Endothelial cell of umbilical vein (primary cell): ENCODE measurements at regions not wholly inside any gene's neighbourhood (a gene's known extent, or its start where the extent isn't known, plus 50 kb on each side); places are given as distances from the start of the nearest gene placed in this dataset.

Source experiments
- BruUV-seq: library from RNA; stranded (reverse); fragments of 400-500 nt; replicated peaks from 2 replicates; lab custom pipeline; 2021; lab: Mats Ljungman, UMichigan
- CTCF ChIA-PET: fragments of 300-600, 350-600 bp; sonication (Branson Sonifier 250); formaldehyde crosslinking; loops from one replicate; lab custom pipeline; 2021; ENCODE audit warnings: antibody characterized with exemption, inconsistent platforms; lab: Charles Lee
- POLR2A ChIA-PET: fragments of 300-600, 350-600 bp; sonication (Branson Sonifier 250); formaldehyde crosslinking; loops from one replicate; lab custom pipeline; 2021; ENCODE audit warnings: antibody characterized with exemption, inconsistent platforms; lab: Charles Lee
- DNase-seq: peaks from one replicate; pipeline ENCODE4 v3.0.0-alpha.2; 2011; ENCODE audit warnings: low read depth, low spot score
- FAIRE-seq: peaks from 2 replicates; lab custom pipeline; 2011; peaks lifted over from hg19 to GRCh38; lab: Jason Lieb, UNC
- H2AFZ ChIP-seq: 2 replicates; pipeline ENCODE4 v1.6.0; 2012; ENCODE audit warnings: low read depth, low read length, control low read depth, inconsistent platforms
- H3K27ac ChIP-seq: 2 replicates; pipeline ENCODE4 v1.5.1; 2011; ENCODE audit warnings: low read depth, mild to moderate bottlenecking, control low read depth, low read length, moderate library complexity; ENCODE audit not compliant: insufficient read depth
- H3K27me3 ChIP-seq, 2 experiments: 2 replicates each; pipeline versions ENCODE4 v1.6.0 to v1.6.1; 2011; ENCODE audit warnings: low read length in 2 of 2, mixed read lengths in 1 of 2; ENCODE audit not compliant: control insufficient read depth in 2 of 2, insufficient read depth in 2 of 2
- H3K36me3 ChIP-seq, 2 experiments: 2 replicates in 1 of 2; 3 replicates in 1 of 2; pipeline ENCODE4 v1.5.1; 2011; ENCODE audit warnings: low read length in 2 of 2, mild to moderate bottlenecking in 1 of 2, moderate library complexity in 1 of 2; ENCODE audit not compliant: control insufficient read depth in 2 of 2, insufficient read depth in 2 of 2; ENCODE audit errors: extremely low read depth in 1 of 2
- H3K4me1 ChIP-seq: 3 replicates; pipeline ENCODE4 v1.5.1; 2011; ENCODE audit warnings: mild to moderate bottlenecking, low read length; ENCODE audit not compliant: control insufficient read depth, insufficient read depth; ENCODE audit errors: extremely low read depth
- H3K4me2 ChIP-seq: 2 replicates; pipeline ENCODE4 v1.6.1; 2011; ENCODE audit warnings: low read length, control low read depth, mixed read lengths; ENCODE audit not compliant: insufficient read depth
- H3K4me3 ChIP-seq, 3 experiments: fragments of 200-600 bp in 1 of 3; sonication (generic), shearing (Covaris generic) in 1 of 3; replicated peaks in 1 of 3; 2 replicates each; pipeline ENCODE4 v1.5.1; 2011 to 2016; ENCODE audit warnings: control low read depth in 3 of 3, low read length in 3 of 3, mild to moderate bottlenecking in 2 of 3, inconsistent platforms in 1 of 3, low read depth in 1 of 3, moderate library complexity in 1 of 3; ENCODE audit not compliant: insufficient read depth in 1 of 3
- H3K79me2 ChIP-seq: 2 replicates; pipeline ENCODE4 v1.6.0; 2012; ENCODE audit warnings: low read length, inconsistent platforms; ENCODE audit not compliant: control insufficient read depth, insufficient read depth
- H3K9ac ChIP-seq: replicated peaks from 2 replicates; pipeline ENCODE3; 2011; ENCODE audit warnings: low read length, control low read depth; ENCODE audit not compliant: insufficient read depth; ENCODE audit errors: extremely low read depth
- H3K9me1 ChIP-seq: replicated peaks from 3 replicates; pipeline ENCODE4 v1.6.0; 2011; ENCODE audit warnings: mild to moderate bottlenecking, low read length; ENCODE audit not compliant: control insufficient read depth, insufficient read depth; ENCODE audit errors: extremely low read depth
- H3K9me3 ChIP-seq: replicated peaks from 2 replicates; pipeline ENCODE4 v1.5.1; 2012; ENCODE audit warnings: low read length, inconsistent platforms; ENCODE audit not compliant: control insufficient read depth, insufficient read depth
- H4K20me1 ChIP-seq: replicated peaks from 2 replicates; pipeline ENCODE3; 2011; ENCODE audit warnings: mild to moderate bottlenecking, low read length; ENCODE audit not compliant: control insufficient read depth, insufficient read depth; ENCODE audit errors: extremely low read depth
- CTCF ChIP-seq, 2 donors: IDR thresholded peaks; 1 replicate in 1 of 2; 2 replicates in 1 of 2; pipeline ENCODE4 v1.5.1; 2011; ENCODE audit warnings: low read length in 2 of 2, mild to moderate bottlenecking in 2 of 2, moderate library complexity in 2 of 2, control low read depth in 1 of 2, inconsistent platforms in 1 of 2, low read depth in 1 of 2; ENCODE audit not compliant: insufficient read depth in 1 of 2; ENCODE audit errors: extremely low read depth in 1 of 2
- EZH2 ChIP-seq: IDR thresholded peaks from 2 replicates; pipeline ENCODE4 v1.6.1; 2012; ENCODE audit warnings: borderline replicate concordance, low read depth, mild to moderate bottlenecking, moderate library complexity, low read length, inconsistent platforms; ENCODE audit not compliant: severe bottlenecking
- FOS ChIP-seq: IDR thresholded peaks from 2 replicates; pipeline ENCODE4 v1.6.1; 2011; ENCODE audit warnings: mild to moderate bottlenecking, low read length, moderate library complexity, borderline replicate concordance; ENCODE audit not compliant: insufficient read depth
- GATA2 ChIP-seq: IDR thresholded peaks from 2 replicates; pipeline ENCODE4 v1.7.0; 2011; ENCODE audit warnings: low read depth, mild to moderate bottlenecking, moderate library complexity, mixed read lengths, low read length; ENCODE audit not compliant: insufficient read length, insufficient read depth
- JUN ChIP-seq: IDR thresholded peaks from 2 replicates; pipeline ENCODE4 v1.6.1; 2011; ENCODE audit warnings: borderline replicate concordance, low read depth; ENCODE audit not compliant: insufficient read length, insufficient read depth
- MAX ChIP-seq: IDR thresholded peaks from 2 replicates; pipeline ENCODE4 v1.6.1; 2011; ENCODE audit not compliant: insufficient read depth, insufficient read length
- MYC ChIP-seq: IDR thresholded peaks from one replicate; pipeline ENCODE4 v1.6.1; 2011; ENCODE audit warnings: mild to moderate bottlenecking, low read depth, low read length
- POLR2A ChIP-seq: IDR thresholded peaks from 2 replicates; pipeline ENCODE4 v1.6.1; 2012; ENCODE audit warnings: low read depth, mild to moderate bottlenecking, control low read depth, low read length
- POLR2AphosphoS5 ChIP-seq: IDR thresholded peaks from 2 replicates; pipeline ENCODE4 v1.6.1; 2012; ENCODE audit warnings: low read depth, mild to moderate bottlenecking, control low read depth, low read length, moderate library complexity; ENCODE audit not compliant: insufficient read depth
- dilution Hi-C: fragments of 300-500 bp; cut with MboI; formaldehyde crosslinking; loops from one replicate; pipeline ENCODE4 v1.15.0; 2019; ENCODE audit warnings: low sequenced_read_pairs; ENCODE audit not compliant: extremely low pct_ligation_motif_present
- intact Hi-C: fragments of 100-400 bp; cut with micrococcal nuclease; formaldehyde crosslinking; loops from one replicate; pipeline ENCODE4 v1.10.0; 2022

- Histone ChIP-seq H3K4me1 (no peaks in the 10 kb centered on the region), H3K9me3 (no peaks in the 10 kb centered on the region), H3K4me2 (no peak overlapping the region), H3K27me3 (peaks cover 2 to 6% of the 10 kb centered on the region in 2 experiments), H3K27ac (no peak overlapping the region), H2AFZ (no peak overlapping the region), H3K79me2 (no peaks in the 10 kb centered on the region), H4K20me1 (no peaks in the 10 kb centered on the region), H3K36me3 (no peaks in the 10 kb centered on the region), H3K9me1 (no peaks in the 10 kb centered on the region), H3K9ac (no peak overlapping the region), H3K4me3 (no peak overlapping the region)
- FAIRE-seq (no peak), DNase-seq (no peak)
- BruUV-seq, result no TSS peak
- TF ChIP-seq FOS, result no peak
- no peak for TF ChIP-seq POLR2A
- no peak for TF ChIP-seq EZH2
- TF ChIP-seq JUN, result no peak
- no peak for TF ChIP-seq MAX
- no peak for TF ChIP-seq POLR2AphosphoS5
- no peak for TF ChIP-seq MYC
- no peak for TF ChIP-seq CTCF (IDR thresholded peaks at IDR 0.05; ENCODE audit: extremely low read depth in 1 of 2, insufficient read depth in 1 of 2, low read depth in 1 of 2, low read length in 2 of 2)
- TF ChIP-seq GATA2, result no peak
- dilution Hi-C loops, result no loop called here
- intact Hi-C loops, result no loop called here
- ChIA-PET POLR2A (no interaction called here), CTCF (no interaction called here)
Observed at GRCh38 chr22:26974034-26974433, 316.6 kb downstream of the MIAT start.
